Fibroblast of skin of left biceps (primary cell): ENCODE measurements at regions not wholly inside any gene's neighbourhood (a gene's known extent, or its start where the extent isn't known, plus 50 kb on each side); places are given as distances from the start of the nearest gene placed in this dataset.
"Not testable (repeated sequence)": the region's sequence is repeated elsewhere in the genome, so short reads cannot be mapped to it uniquely, and the experiment has no call there.

ENCODE experiments used
- DNase-seq, 2 experiments: peaks; one replicate each; pipeline ENCODE4 v3.0.0-alpha.2; 2013; ENCODE audit warnings: low read depth in 2 of 2

GRCh38 chr1:121443001-121443540, 258.3 kb downstream of the SRGAP2C start:
- no peak for DNase-seq

GRCh38 chr1:121444096-121444495, 259.3 kb downstream of the SRGAP2C start:
- no peak for DNase-seq

DNA sequence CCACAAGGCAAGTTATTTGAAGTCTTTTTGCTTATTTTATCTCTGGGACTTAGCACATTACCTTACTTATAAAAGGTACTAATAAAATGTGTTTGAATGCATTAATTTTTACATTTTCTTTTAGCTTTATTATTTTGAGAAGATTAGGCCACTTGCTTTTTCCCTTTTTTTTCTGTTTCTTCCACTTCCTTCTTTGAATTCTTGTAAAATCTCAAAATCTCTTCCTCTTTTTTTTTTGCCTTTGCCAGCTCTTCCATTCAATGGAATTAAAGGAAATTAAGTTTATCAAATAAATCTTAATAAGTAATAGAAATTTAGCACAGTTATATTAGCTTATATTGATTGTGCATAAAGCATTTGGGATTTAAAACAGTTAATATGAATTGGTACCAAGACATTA, 260.9 kb downstream of the SRGAP2C start:
- DNase-seq, result no peak

DNA sequence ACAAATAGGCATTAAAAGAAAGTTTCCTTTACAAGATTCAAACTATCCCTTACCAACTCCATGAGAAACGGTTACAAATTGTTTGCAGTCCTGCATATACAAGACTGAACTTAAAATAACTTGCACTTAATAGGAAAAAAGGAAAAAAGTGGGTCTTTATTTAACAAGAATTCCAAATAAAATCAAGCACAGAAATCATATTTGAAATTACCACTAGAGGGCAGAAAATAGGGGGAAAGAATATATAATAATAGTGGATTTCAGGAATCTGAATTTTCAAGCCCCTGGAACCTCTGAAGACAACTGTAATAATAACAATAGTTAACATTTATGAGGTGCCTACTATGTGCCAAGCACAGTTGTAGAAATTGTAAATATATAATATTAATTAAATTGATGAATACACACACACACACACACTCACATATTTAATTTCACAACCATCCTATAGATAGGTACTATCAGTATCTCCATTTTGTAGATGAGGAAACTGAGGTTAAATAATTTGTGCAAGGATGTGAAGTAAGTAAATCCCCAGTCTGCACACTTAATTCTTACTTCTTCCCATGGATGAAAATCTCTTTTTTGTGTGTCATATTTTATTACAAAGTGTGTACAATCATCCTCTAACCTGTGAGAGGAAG, 262.6 kb downstream of the SRGAP2C start:
- not testable (repeated sequence) for DNase-seq

GRCh38 chr1:121448064-121448463, 263.3 kb downstream of the SRGAP2C start:
- not testable (repeated sequence) for DNase-seq

DNA sequence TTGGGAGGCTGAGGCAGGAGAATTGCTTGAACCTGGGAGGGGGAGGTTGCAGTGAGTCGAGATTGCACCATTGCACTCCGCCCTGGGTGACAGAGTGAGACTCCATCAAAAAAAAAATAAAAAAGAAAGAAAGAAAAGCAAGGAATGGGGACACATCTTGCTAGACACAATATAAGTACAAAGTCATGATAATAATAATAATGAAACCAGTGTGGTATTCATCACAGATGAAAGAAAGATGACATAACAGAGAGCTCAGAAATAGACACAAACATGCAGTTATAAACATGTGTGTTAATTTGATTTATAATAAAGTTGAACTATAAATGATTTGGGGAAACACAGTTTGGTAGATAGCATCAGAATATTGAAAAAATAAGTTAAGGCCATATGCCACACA, 264.1 kb downstream of the SRGAP2C start:
- no peak for DNase-seq

DNA sequence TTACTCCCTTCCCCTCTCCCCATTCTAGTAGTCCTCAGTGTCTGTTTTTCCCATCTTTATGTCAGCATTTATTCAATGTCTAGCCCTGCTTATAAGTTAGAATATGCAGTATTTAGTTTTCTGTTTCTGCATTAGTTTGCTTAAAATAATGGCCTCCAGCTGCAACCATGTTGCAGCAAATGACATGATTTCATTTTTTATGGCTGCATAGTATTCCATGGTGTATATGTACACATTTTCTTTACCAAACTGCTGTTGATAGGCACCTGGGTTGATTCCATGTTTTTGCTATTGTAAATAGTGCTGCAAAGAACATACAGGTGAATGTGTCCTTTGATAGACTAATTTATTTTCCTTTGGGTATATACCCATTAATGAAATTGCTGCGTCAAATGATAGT, 267.7 kb downstream of the SRGAP2C start:
- DNase-seq, result no peak

DNA sequence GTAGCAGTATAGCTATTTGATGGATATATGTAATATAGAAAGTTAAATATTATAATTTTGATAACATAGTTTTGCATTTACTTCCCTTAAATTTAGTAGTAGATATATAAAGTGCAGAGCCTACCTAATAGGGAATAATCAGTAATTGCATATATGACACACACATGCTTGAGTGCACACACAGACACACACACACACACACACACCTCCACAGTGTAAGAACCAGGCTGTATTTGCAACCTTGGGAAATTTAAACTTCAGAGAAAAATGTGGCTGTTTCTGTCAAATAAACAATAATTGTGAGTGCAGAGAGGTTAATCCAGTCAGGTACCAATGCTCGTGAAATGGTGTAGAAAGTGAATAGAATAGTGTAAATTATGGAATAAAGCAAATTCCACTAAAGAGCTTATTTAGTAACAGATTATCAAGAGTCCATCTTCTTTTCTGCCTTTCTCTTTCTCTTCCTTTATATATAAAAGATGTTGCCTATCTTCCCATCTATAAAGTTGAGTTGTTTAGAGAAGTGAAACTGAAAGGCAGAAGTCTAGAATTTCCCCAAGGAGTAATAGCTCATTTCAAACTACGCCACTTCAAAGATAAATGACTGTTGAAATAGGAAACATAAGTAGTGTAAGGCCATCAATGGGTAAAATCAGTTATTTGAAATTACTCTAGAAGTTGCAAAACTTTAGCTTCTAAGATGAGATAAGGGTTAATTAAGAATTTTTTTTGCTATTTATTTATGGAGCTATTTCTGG, 273.7 kb downstream of the SRGAP2C start:
- DNase-seq, result no peak

- no peak for DNase-seq
These were observed 274.5 kb downstream of the SRGAP2C start for GRCh38 chr1:121459235-121459634.

- DNase-seq, result not testable (repeated sequence)
These were observed 284.6 kb downstream of the SRGAP2C start for GRCh38 chr1:121469395-121469794.

DNA sequence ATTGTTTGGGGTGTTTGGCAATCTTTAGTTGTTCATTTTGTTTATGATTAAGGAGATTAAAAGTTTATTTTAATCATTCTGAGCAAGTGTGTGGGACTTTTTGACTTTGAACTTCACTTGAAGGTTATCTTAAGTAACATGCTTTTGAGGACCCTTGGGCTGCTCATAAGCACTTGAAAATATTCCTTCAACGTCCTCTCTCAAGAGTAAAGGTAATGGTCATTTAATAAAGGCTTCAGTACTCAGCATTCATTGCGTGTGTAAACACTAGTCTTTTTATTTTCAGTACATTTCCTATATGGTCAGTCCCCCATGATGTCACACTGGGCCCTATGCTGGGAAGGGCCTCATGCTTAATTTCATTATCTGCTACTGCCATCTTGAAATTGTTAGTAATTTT, 285.6 kb downstream of the SRGAP2C start:
- not testable (repeated sequence) for DNase-seq

DNA sequence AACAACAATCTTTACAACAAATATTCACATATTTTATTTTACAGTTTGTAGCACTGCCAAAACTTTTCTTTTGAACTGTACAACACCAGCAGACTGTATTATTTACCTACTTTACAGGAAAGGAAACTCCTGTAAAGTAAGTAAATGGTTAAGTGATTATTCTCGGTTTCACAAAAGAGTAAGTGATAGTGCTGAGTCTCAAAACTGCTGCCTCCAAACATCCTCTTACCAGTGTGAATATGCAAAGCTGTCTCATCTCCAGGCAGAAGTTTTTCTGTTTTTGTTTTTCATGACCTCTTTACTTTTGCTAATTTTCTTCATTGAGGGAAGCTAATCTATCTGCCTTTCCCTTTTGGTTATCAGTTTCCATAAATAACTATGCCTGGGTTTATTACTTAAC, 286.7 kb downstream of the SRGAP2C start:
- no peak for DNase-seq

DNA sequence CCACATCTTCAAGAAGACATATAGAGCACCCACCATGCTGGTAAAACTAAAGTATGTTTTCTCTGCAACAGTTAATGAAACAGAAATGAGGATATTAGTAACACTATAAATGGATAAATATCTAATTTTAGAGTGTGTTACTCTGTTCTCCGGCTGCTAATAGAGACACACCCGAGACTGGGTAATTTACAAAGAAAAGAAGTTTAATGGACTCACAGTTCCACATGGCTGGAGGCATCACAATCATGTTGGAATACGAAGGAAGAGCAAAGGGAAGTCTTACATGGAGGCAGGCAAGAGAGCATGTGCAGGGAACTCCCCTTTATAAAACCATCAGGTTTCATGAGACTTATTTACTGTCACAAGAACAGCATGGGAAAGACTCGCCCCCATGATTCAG, 287.2 kb downstream of the SRGAP2C start:
- no peak for DNase-seq

GRCh38 chr1:121483234-121483633, 298.5 kb downstream of the SRGAP2C start:
- no peak for DNase-seq

DNA sequence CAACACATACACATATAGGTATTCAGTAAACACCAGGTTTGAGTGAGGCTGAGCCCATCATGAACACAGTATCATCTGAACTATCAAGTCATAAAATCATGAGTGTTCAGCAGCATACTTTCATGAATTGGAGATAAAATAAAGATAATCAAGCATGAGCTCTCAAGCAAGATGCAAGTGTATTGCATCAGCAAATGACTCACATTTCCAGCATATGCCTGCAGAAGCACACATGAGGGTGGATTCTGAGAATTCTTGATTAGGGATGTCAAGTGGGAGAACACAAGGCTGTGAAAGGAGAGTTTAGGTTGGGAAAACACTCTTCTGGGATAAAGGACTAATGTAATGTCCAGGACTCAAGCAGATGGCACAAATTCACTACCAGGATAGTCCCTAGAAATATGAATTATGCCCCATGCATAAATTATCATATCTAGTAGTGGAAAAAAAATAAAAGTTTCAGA, 299.2 kb downstream of the SRGAP2C start:
- peak; percentile 71 to 79 for DNase-seq

DNA sequence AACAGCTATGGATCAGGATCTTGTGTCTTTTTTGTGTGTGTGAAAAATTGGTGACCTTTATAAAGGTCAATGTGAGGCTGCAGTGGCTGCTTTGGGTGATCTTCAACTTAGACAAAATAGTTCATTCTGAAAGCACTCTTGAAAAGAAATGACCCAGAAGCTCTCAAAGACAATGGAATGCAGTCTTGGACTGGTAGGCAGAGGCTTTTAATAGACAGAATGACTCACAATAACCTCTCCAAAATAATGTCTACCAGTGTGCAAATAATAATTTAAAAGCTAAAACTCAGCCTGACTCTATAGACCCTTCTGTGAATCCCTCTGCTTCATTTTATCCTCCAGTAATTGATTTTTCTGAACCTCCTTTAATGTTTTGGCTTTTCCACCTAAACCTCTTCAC, 310.0 kb downstream of the SRGAP2C start:
- DNase-seq, result not testable (repeated sequence)

DNA sequence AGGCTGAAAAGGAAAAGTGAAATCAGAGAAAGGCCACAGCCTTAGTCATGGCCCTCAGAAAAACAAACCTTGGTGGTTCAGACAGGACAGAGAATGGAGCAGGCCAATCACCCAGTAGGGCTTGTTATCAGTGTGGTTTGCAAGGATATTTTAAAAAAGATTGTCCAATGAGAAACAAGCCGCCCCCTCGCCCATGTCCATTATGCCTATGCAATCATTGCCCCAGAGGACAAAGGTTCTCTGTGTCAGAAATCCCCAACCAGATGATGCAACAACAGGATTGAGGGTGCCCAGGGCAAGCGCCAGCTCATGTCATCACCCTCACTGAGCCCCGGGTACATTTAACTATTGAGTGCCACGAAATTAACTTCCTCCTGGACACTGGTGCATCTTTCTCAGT, 326.7 kb downstream of the SRGAP2C start:
- not testable (repeated sequence) for DNase-seq

- DNase-seq, result not testable (repeated sequence)
These were observed 327.1 kb downstream of the SRGAP2C start for GRCh38 chr1:121511876-121512275.

- DNase-seq, result no peak
These were observed 330.5 kb downstream of the SRGAP2C start for GRCh38 chr1:121515235-121515634.

DNA sequence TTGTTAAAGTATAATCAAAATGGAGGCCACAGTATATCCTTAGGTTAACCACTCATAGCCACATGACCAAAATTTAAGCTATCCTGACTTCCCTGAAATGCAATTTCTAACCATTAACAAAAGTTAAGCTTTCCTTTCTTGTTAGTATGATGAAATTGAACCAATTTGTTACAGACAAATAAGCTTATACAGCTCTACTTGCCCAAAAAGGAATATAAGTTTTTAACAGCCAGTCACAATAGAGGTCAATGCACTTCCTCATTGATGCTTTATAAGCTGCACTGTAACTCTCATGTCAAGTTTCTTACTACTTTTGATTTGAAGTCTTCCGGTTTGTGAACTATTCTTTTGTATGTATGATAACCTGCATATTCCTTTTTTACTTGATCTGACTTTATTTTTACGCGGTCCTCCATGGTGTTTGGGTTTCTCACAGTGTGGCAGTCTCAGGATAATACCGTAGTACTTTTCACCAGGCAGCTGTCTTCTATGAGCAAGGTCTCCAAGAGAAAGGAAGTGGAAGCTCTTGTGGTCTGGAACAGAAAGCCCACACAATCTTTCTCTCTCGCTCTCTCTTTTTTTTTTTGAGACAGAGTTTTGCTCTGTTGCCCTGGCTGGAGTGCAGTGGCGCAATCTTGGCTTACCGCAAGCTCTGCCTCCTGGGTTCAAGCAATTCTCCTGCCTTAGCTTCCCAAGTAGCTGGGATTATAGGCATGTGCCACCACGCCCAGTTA, 331.6 kb downstream of the SRGAP2C start:
- DNase-seq, result no peak

DNA sequence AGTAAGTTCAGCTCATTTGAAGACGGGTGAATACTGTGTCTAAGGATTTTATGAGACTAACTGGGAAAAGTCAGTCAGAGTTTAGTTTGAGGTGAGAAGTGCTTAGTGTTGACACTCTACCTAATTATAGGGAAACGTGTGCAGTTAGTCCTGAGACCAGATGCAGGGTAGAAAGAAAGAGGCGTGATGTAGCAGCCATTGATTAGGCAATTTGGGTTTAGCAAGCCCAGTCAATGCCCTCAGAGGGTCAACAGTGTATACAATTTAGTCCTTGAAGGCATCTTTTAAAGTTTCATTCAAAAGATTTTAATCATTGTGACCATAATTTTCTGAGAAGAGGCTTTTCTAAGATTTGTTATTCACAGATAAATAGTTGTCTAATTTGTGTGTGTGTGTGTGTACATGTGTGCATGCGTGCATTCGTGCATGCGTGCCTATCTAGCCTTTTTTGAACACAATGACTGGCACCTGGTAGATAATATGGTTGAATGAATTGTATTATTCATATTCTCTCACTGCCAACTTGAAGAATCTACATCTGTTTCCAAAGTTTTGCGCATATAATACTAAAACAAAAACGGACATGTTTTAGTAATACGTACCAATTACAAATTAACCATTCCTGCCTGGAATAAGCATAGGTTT, 332.9 kb downstream of the SRGAP2C start:
- no peak for DNase-seq

- no peak for DNase-seq
These were observed 333.9 kb downstream of the SRGAP2C start for GRCh38 chr1:121518726-121519041.
